SU-DHL-6 (cell line): ENCODE measurements at regions not wholly inside any gene's neighbourhood (a gene's known extent, or its start where the extent isn't known, plus 50 kb on each side); places are given as distances from the start of the nearest gene placed in this dataset.

ENCODE experiments used
- CTCF ChIP-seq: fragments of 200-600 bp; sonication (generic); IDR thresholded peaks from one replicate; pipeline ENCODE4 v1.5.1; 2017; ENCODE audit warnings: antibody characterized with exemption, mild to moderate bottlenecking, low read length, moderate library complexity; ENCODE audit not compliant: insufficient read depth, poor library complexity, severe bottlenecking
- EZH2phosphoT487 ChIP-seq: fragments of 200-600 bp; sonication (generic), shearing (Covaris generic); conservative IDR thresholded peaks from 2 replicates; pipeline ENCODE4 v1.6.1; 2018; ENCODE audit warnings: mild to moderate bottlenecking, antibody characterized with exemption, low read length, moderate library complexity, mixed read lengths

- TF ChIP-seq CTCF (no peak), EZH2phosphoT487 (no peak)
Observed at GRCh38 chr4:64737026-64737853, 328.0 kb upstream of the TECRL start.
